ENCODE measurements at regions not wholly inside any gene's neighbourhood (a gene's known extent, or its start where the extent isn't known, plus 50 kb on each side); places are given as distances from the start of the nearest gene placed in this dataset.

- Histone ChIP-seq H3K56ac (replicated peaks; ENCODE audit: insufficient read length, low read depth, low read length) (no peak overlapping the region), H3K23me2 (ENCODE audit: low read depth, low read length) (no peaks in the 10 kb centered on the region), H4K8ac (ENCODE audit: extremely low read depth, insufficient read depth, low read length) (no peak overlapping the region), H3K9me3 (ENCODE audit: insufficient read depth in 2 of 2, low read depth in 1 of 2, low read length in 1 of 2) (no peaks in the 10 kb centered on the region), H3K36me3 (ENCODE audit: control insufficient read depth in 2 of 4, insufficient read depth in 4 of 4, low read length in 3 of 4) (no peaks in the 10 kb centered on the region), H3K4me3 (ENCODE audit: extremely low read depth in 1 of 4, insufficient read depth in 2 of 4, low read depth in 3 of 4, low read length in 4 of 4) (no peak overlapping the region), H4K91ac (replicated peaks; ENCODE audit: insufficient read length, low read length) (no peak overlapping the region), H3K18ac (ENCODE audit: extremely low read depth, low read length) (no peak overlapping the region), H3K79me2 (ENCODE audit: control insufficient read depth in 1 of 2, insufficient read depth in 2 of 2, low read length in 2 of 2) (no peaks in the 10 kb centered on the region), H2BK5ac (ENCODE audit: low read depth, low read length) (no peak overlapping the region), H2BK15ac (ENCODE audit: low read length) (no peak overlapping the region), H3K79me1 (ENCODE audit: low read depth, low read length) (no peaks in the 10 kb centered on the region), H2AK5ac (ENCODE audit: low read depth, low read length) (no peak overlapping the region), H2BK12ac (ENCODE audit: low read depth, low read length) (no peak overlapping the region), H4K20me1 (replicated peaks in 1 of 2; ENCODE audit: control insufficient read depth in 1 of 2, insufficient read depth in 2 of 2, low read length in 2 of 2) (no peaks in the 10 kb centered on the region), H2BK120ac (replicated peaks; ENCODE audit: low read depth, low read length) (no peak overlapping the region), H3K27me3 (replicated peaks in 1 of 4; ENCODE audit: control insufficient read depth in 3 of 4, extremely low read depth in 1 of 4, insufficient read depth in 3 of 4, low read length in 3 of 4) (no peaks in the 10 kb centered on the region), H2AFZ (ENCODE audit: low read length) (no peak overlapping the region), H3K4me2 (ENCODE audit: insufficient read depth in 1 of 2, low read depth in 2 of 2, low read length in 2 of 2) (no peak overlapping the region), H3K14ac (ENCODE audit: insufficient read length) (no peak overlapping the region), H3K4me1 (replicated peaks in 1 of 4; ENCODE audit: control insufficient read depth in 3 of 4, insufficient read depth in 4 of 4, low read length in 3 of 4) (peaks cover 0 to 4% (median 1%) of the 10 kb centered on the region in 4 experiments; a peak in 4 of 7 replicates), H3K9ac (replicated peaks in 1 of 4; ENCODE audit: extremely low read depth in 1 of 4, low read depth in 3 of 4, low read length in 3 of 4) (no peak overlapping the region), H3K4ac (replicated peaks; ENCODE audit: insufficient read length, low read depth, low read length) (no peak overlapping the region), H3K27ac (ENCODE audit: low read depth, low read length) (no peak overlapping the region), H2BK20ac (ENCODE audit: low read length) (no peak overlapping the region), H4K5ac (ENCODE audit: insufficient read length, low read depth, low read length) (no peak overlapping the region), H3K23ac (ENCODE audit: insufficient read length) (no peak overlapping the region)
- TF ChIP-seq RXRA (IDR thresholded peaks at IDR 0.05; ENCODE audit: insufficient read depth, low read depth, low read length) (no peak), SIN3A (conservative IDR thresholded peaks at IDR 0.05 in 1 of 2, IDR thresholded peaks at IDR 0.05 in 1 of 2; ENCODE audit: low read depth in 1 of 2, low read length in 2 of 2) (no peak), NRF1 (IDR thresholded peaks at IDR 0.05; ENCODE audit: low read depth, low read length) (no peak), POLR2AphosphoS5 (IDR thresholded peaks at IDR 0.05; ENCODE audit: low read depth, low read length) (no peak), CHD1 (IDR thresholded peaks at IDR 0.05; ENCODE audit: low read depth, low read length) (no peak), ASH2L (IDR thresholded peaks at IDR 0.05; ENCODE audit: low read length) (no peak), EGR1 (IDR thresholded peaks at IDR 0.05; ENCODE audit: borderline replicate concordance, low read depth, low read length) (no peak), POU5F1 (IDR thresholded peaks at IDR 0.05; ENCODE audit: low read depth, low read length) (no peak), BRCA1 (IDR thresholded peaks at IDR 0.05; ENCODE audit: low read depth, low read length) (no peak), CEBPB (IDR thresholded peaks at IDR 0.05; ENCODE audit: low read depth, low read length) (no peak), FOSL1 (IDR thresholded peaks at IDR 0.05; ENCODE audit: insufficient read depth, low read depth, low read length) (no peak), POLR2A (IDR thresholded peaks at IDR 0.05; ENCODE audit: control extremely low read depth in 1 of 2, low read depth in 2 of 2, low read length in 2 of 2) (no peak), KDM4A (IDR thresholded peaks at IDR 0.05; ENCODE audit: low read depth, low read length, severe bottlenecking) (no peak), TCF12 (IDR thresholded peaks at IDR 0.05; ENCODE audit: low read depth, low read length) (no peak), CBX5 (IDR thresholded peaks at IDR 0.05; ENCODE audit: low read depth, low read length) (no peak), KDM1A (IDR thresholded peaks at IDR 0.05; ENCODE audit: borderline replicate concordance, low read length) (no peak)
- 88% methylated on average over 1 of the region's 1 CpG; no CpG with 5 or more reads in 1 of the 2 experiments for whole genome bisulfite sequencing, 2 experiments (ENCODE audit: extremely low coverage in 1 of 2, insufficient coverage in 1 of 2, insufficient read length in 1 of 2, insufficient replicate concordance in 2 of 2, low coverage in 1 of 2, low lambda C conversion rate in 2 of 2, missing lambda C conversion rate in 1 of 2)
- DNase-seq (ENCODE audit: low read depth in 1 of 2, low spot score in 2 of 2), result no peak
- CTCF ChIA-PET (ENCODE audit: partially characterized antibody), result interaction anchor here (0.7 kb wide), 1 partner anchor 269 kb away, joined by 3 read pairs; no protein-coding TSS in a partner anchor
- POLR2A ChIA-PET (ENCODE audit: partially characterized antibody), result no interaction called here
- no peak for FAIRE-seq
Observed at GRCh38 chr14:58850011-58850410, 212.2 kb downstream of the DACT1 start.
